ENCODE measurements at regions not wholly inside any gene's neighbourhood (a gene's known extent, or its start where the extent isn't known, plus 50 kb on each side); places are given as distances from the start of the nearest gene placed in this dataset.
"Not testable (repeated sequence)": the region's sequence is repeated elsewhere in the genome, so short reads cannot be mapped to it uniquely, and the experiment has no call there.

DNA sequence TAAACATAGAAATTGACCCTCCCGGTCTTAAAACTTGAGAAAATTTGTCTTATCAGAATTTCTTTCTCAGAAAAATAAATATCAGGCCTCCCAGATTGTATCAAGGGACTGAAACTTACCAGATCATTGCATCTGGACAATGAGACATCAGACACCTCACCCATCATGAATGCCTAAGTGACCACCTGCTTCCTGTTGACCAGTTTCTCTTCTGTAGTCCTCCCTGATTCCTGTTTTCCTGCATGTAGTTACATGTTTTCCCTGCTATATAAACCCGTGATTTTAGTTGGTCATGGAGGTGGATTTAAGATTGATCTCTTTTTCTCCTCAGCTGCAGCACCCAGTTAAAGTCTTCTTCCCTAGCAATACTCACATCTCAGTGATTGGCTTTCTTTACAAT is 548.1 kb downstream of the PPP4R3C start:
- intact Hi-C loops (cut with micrococcal nuclease), result no loop called here
- DNase-seq (no peak), ATAC-seq (no peak)

DNA sequence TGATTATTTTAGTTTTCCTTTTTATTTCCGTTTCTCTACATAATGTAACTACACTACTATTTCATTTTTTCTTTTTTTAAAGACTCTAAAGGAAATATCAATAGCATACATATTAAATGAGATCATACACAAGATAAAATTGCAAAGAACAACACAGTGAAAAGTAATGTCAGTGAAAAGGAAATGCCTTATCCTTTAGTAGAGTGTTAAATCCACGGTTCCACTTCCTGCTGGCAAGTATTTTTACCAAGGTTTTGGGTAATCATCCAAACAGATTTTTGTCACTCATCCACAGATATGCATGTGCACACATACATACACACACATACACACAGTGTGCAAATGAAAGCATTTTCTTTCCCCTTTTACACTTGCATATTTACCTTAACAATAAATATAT is 548.9 kb downstream of the PPP4R3C start:
- DNase-seq (no peak), ATAC-seq (no peak)
- intact Hi-C loops (cut with micrococcal nuclease), result no loop called here

DNA sequence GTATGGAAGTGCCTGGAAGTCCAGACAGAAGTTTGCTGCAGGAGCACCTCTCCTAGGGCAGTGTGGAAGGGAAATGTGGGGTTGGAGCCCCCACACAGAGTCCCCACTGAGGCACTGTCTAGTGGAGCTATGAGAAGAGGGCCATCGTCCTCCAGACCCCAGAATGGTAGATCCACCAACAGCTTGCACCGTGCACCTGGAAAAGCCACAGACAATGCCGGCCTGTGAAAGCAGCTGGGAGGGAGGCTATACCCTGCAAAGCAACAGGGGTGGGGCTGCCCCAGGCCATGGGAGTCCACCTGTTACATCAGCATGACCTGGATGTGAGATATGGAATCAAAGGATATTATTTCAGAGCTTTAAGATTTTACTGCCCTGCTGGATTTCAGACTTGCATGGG is 551.4 kb downstream of the PPP4R3C start:
- intact Hi-C loops (cut with micrococcal nuclease); ATAC-seq: not testable (repeated sequence)

DNA sequence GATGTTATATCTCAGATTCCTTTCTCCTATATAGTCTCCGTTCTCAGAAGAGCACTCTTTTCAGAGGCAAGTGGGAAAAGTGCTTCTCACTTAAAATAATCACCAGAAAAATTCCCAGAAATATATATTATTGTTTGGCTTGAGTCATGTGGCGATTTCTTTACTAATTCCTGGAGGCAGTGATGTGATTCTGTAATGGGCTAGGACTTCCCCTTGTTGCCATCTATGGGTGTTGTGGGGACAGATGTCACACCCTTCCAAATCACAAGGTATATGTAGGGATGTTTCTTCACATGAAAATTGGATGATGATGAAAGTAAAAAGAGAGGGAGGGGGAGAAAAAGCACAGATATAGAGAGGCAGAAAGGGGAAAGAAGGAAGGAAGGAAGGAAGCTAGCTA is 553.4 kb downstream of the PPP4R3C start:
- DNase-seq (no peak), ATAC-seq (no peak)
- intact Hi-C loops (cut with micrococcal nuclease), result no loop called here

More for the DNA sequence above, 551.4 kb downstream of the PPP4R3C start:
- DNase-seq, result not testable (repeated sequence)

DNA sequence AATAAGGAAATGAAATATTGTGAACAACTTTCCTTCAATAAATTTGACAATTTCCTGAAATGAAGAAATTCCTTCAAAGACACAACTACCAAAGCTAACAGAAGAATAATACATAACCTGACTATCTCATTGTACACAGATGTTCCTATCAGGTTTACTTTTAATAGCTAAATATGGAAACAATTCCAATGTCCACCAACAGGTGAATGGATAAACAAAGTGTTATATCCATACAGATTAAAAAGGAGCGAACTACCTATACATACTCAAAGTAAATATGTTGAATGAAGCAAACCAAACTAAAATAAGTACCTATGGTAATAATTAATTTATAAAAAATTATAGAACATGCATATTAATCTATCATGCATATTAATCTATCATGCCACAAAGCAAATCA is 554.9 kb downstream of the PPP4R3C start:
- intact Hi-C loops (cut with micrococcal nuclease), result no loop called here

DNA sequence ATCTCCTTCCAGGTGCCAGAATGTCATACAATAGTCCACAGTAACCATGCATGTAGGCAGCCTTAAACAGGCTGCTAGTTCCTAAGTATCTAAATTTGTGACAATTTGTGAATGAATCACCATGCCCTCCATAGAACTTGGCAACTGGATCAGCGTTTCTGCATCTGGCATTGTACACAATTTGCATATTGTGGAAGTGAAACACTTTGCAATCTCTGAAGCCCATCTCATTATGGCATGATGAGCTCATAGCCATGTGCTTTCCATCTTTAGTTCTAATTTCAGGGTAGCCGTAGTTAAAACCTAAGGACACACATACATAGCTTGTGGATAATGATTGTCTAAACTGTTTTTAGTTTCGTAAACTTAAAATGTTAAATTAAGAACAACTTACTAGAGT is 573.6 kb downstream of the PPP4R3C start:
- DNase-seq (no peak), ATAC-seq (no peak)
- intact Hi-C loops (cut with micrococcal nuclease), result no loop called here

More for the DNA sequence above, 554.9 kb downstream of the PPP4R3C start:
- DNase-seq (no peak), ATAC-seq (no peak)

DNA sequence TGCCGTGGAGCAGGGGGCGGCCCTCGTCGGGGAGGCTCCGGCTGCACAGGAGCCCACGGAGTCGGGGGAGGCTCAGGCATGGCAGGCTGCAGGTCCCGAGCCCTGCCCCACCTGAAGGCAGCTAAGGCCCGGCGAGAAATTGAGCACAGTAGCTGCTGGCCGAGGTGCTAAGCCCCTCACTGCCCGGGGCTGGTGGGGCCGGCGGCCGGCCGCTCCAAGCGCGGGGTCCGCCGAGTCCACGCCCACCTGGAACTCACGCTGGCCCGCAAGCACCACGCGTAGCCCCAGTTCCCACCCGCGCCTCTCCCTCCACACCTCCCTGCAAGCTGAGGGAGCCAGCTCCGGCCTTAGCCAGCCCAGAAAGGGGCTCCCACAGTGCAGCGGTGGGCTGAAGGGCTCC is 589.4 kb downstream of the PPP4R3C start:
- intact Hi-C loops (cut with micrococcal nuclease), result no loop called here
- DNase-seq, result no peak
- no peak for ATAC-seq

DNA sequence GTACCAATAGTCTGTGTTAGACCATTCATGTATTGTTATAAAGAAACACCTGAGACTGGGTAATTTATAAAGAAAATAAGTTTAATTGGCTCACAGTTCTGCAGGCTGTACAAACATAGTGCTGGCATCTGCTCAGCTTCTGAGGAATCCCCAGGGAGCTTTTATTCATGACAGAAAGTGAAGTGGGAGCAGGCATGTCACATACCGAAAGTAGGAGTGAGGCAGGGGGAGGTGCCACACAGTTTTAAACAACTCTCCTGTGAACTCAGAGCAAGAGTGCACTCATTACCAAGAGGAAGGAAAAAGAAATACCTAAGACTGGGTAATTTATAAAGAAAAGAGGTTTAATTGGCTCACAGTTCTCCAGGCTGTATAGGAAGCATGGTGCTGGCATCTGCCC is 591.2 kb downstream of the PPP4R3C start:
- DNase-seq (no peak), ATAC-seq (no peak)
- intact Hi-C loops (cut with micrococcal nuclease), result no loop called here

DNA sequence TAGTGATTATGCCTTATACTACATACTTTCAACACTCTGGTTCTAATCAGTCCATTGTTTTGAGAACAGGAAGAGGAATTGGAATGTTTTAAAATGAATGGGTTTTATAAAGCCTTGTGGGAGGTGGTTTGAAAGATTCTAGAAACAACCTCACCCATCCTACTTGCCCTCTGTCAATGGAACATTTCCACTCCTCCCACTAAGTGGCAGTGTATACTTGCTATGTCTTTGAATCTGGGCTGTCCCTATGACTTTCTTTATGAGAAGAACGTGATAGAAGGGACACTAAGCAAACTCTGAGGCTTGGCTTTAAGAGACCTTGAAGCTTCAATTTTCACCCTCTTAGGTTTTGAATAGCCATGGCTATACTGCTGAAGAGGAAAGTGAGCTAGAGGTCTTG is 611.2 kb downstream of the PPP4R3C start:
- intact Hi-C loops (cut with micrococcal nuclease), result no loop called here
- no peak for DNase-seq

DNA sequence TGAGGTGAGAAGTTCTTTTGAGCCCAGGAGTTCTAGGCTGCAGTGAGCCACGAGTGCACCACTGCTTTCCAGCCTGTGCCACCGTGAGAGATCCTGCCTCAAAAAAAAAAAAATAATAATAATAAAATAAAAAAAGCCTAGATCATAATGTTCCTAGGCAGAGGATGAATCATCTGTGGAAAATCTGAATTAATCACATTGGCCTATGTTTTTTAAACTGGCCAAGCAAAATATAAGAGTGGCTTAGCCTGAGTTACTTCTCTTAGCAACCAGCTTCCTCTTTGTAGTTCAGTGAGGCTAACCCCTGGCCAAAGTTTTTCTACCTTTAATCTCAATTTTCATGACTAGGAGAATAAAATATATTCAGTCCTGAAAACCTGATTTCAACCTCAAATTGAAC is 614.6 kb downstream of the PPP4R3C start:
- ATAC-seq (no peak), DNase-seq (no peak)
- intact Hi-C loops (cut with micrococcal nuclease), result no loop called here

More for the DNA sequence above, 611.2 kb downstream of the PPP4R3C start:
- no peak for ATAC-seq

DNA sequence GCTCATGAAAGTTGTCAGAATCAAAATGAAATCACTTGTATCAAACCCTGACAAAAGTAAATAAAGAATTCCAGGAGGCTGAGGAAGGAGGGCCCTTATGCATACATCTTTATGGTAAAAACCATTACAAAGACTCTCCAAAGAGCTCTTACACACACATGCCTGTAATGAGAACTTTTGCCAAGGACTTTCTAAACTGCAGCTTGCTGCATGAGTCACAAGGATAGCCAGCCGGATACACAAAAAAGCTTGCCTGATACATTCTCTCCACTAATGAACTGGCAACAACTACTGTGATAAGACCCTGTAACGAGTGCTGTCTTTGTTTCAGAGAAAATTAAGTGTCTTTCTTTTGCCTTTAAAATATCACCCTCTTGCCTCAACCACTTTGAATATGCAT is 618.1 kb downstream of the PPP4R3C start:
- no peak for DNase-seq
- no peak for ATAC-seq
- intact Hi-C loops (cut with micrococcal nuclease), result no loop called here

DNA sequence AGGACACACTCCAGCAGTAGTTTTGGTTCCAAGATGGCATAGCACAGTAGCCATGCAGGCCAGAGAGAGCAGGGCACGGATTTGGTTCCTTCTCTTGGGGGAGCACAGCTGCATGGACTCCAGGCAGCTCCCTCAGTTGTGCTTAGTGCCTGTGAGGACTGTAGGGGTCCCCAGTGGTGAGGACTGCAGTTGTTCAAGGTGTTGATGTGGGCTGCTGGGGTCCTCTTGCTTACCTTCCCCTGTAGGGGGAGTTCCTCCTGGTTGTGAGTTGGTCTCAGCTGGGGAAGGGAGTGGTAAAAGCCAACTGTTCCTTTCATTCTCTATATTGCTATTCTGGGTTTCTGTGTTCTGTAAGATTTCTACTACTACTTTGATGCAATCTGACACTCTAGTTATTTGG is 606.5 kb downstream of the MAGEB5 start:
- intact Hi-C loops (cut with micrococcal nuclease), result no loop called here
- ATAC-seq (no peak), DNase-seq (no peak)

DNA sequence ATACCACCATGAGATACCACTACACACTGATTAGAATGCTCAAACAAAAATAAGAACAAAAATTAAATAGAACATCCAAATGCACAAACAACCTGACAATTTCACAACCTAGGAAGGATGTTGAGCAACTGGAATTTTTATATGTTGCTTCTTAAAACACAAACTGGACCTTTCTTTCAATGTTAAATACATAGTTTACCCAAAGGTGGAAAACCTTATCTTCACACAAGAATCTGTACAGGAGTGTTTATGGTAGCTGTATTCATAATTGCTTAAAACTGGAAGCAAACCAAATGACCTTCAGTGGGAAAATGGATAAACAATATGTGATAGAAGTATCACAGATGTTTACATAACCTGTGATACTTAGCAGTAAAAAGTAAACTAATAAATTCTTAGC is 573.8 kb downstream of the MAGEB5 start:
- DNase-seq (no peak), ATAC-seq (no peak)
- intact Hi-C loops (cut with micrococcal nuclease), result no loop called here

DNA sequence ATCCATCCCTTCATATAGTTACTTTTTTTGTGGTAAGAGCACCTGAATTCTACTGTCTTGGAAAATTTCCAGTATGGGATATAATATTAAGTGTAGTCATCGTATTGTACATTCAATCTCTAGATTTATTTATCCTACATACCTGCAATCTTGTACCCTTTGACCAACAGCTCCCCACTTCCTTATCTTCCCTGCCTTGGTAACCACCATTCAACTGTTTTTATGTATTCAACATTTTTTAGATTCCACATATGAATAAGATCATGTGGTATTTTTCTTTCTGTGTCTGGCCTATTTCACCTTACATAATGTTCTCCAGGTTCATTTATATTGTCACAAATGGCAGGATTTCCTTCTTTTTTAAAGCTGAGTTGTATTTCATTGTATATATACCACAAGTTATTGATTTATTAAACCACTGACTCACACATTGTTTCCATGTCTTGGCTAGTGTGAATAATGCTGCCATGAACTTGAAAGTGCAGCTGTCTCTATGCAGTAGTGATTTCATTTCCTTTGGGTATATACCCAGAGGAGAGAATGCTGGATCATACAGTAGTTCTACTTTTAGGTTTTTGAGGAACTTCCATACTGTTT is 572.5 kb downstream of the MAGEB5 start:
- DNase-seq (no peak), ATAC-seq (no peak)
- intact Hi-C loops (cut with micrococcal nuclease), result no loop called here

DNA sequence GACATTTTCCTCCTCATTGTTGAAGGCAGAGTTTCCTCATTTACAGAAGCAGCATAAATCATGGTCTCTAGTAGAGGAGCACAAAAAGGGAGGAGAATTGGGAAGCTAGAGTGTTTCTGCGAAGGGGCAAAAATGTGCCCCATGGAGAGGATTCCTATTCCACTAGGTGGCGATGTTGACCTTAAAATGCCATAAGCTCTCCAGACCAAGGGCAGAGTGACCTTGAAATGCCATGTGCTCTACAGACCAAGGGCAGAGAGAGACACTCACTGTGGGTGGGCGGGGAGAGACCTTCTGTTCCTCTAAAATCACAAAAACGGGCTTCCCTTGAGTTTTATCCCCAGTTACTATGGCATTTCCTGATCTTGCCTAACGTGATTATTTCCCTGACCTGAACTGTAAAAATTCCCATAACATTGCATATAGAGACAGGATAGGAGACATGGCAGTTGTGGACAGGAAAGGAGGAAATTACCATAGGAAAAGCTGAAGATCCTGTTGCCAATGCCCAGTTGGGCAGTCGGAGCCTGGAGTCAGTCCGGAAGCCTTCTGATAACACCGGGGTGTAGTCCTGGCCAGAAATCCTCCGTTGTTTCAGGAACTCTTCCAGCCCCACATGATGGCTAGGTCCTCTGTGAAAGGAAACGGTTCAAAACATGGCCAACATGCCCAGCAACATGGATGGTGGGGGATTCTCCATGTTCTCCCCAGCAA is 567.7 kb downstream of the MAGEB5 start:
- intact Hi-C loops (cut with micrococcal nuclease), result no loop called here
- ATAC-seq, result no peak
- no peak for DNase-seq

DNA sequence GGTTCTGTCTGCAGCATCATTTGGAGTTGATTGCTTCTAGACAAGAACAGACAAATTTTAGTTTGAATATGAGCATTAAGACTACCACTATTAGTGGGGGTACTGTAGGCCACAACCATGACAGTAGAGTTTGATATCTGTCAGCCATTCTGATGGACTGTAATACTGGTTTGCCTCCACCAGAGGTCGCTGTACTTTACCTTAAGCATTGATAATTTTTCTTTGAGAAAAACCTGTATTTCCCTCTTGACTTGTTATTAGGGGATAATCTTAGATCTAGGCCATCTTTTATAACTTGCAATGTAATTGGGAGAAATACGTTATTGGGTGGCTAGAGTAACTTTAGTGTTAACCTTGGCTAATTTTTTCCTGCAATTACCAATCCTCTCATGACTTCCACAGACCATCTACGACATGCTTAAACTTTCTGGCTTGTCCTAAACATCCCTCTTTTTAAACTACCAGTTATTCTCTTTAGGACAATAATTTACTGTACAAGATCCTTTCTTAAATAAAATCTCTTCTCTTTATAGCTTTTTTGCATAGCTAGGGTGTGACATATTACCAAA is 562.4 kb downstream of the MAGEB5 start:
- ATAC-seq, result no peak
- DNase-seq, result no peak
- intact Hi-C loops (cut with micrococcal nuclease), result no loop called here

DNA sequence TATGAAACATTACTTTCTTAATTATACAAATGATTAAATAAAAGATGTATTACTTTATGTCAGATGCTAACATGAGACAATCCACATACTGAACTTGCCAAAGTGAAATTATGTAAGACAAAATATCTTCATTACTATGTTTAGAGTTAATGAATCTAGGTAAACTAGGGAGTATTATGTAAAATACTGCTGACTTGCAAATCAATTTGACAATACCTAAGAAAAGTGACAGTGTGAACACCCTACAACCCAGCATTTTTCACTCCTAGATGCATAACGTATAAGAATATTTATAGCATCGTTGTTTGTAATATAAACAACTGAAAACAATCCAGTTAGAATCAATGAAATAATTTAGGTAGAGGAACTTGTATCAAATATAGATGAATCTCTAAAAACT is 546.3 kb downstream of the MAGEB5 start:
- ATAC-seq, result no peak
- DNase-seq, result no peak
- intact Hi-C loops (cut with micrococcal nuclease), result no loop called here

DNA sequence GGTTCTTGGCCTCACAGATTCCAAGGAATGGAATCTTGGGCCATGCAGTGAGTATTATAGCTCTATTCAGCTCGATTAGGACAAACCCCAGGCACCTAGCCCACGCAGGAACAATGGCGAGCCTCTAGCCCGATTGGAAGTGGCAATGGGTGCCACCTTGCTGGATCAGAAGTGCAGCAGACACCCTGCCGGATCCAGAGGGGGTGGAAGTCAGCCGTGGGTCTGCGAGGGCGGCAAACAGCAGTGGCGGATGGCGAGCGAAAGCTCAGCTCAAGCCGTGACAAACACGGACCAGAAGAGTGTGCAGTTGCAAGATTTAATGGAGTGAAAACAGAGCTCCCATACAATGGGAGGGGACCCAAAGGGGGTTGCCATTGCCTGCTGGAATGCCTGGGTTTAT is 539.8 kb downstream of the MAGEB5 start:
- intact Hi-C loops (cut with micrococcal nuclease); ATAC-seq; DNase-seq: not testable (repeated sequence)

DNA sequence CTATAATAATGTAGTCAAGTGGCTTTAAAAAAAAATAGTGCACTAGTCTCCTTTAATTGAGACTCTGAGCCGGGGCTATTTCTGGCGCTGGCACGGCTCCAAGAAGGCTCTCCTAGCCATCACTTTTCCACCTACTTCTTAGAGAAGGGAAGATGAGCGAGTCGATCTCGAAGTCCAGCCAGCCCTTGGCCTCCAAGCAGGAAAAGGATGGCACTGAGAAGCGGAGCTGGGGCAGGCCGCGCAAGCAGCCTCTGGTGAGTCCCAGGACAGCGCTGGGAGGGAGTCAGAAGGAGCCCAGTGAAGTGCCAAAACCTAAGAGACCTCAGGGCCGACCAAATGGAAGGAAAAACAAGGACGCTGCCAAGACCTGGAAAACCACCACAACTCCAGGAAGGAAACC is 531.9 kb downstream of the MAGEB5 start:
- DNase-seq (no peak), ATAC-seq (no peak)
- intact Hi-C loops (cut with micrococcal nuclease), result no loop called here

DNA sequence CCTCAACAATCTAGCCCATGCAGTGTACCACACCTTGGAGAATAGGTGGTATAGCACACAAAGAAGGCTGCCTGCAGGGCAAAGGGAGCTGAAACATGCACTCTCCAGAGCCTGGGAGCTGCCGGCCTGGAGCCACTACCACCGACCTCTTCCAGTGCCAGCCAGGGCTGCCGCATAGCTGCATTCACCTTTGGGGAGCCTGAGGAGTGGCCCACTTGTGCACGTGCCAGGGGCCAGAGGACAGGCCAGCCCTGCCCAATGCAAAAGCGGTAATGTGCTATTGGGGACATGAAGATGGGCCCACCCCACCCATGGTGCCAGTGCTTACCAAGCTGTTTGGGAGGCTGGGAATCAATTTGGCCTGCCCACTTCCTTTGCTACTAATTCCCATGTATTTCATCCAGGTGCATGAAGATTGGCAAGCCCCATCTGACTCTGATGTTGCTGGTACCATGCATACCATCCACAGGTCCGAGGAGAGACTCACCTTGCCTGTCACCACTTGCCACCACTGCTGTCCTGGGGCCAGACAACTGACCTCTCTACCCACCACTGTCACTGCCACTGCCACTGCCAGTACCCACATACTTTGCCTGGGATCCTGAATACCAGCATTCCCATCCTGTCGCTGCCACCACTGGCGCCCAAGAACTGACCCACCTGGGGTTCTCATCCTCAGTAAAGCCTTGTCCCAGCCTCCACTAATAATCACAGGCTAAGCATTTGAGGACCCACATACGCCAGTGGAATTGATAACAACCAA is 506.9 kb downstream of the MAGEB5 start:
- DNase-seq (no peak), ATAC-seq (no peak)
- intact Hi-C loops (cut with micrococcal nuclease), result no loop called here

All from left ventricle myocardium superior (tissue), 1 donor.